ENCODE measurements at regions not wholly inside any gene's neighbourhood (a gene's known extent, or its start where the extent isn't known, plus 50 kb on each side); places are given as distances from the start of the nearest gene placed in this dataset.

DNA sequence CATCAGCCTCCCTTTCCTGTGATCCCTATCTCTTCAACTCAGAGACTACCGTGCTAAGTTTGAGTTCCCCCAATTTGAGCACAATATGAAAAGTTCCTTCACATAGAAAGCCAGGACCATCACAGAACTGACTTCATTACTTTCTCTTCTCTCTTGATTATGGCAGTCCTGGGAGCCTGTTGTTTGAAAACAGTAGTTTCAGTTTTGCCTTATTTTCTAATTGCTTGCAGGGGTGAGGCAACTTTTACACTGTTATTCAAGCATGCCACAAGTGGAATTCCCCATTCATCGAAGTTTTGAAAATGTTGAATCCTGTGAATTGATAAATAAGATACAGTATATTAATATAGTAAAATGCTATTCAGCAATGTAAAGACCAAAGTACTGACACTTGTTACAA is 569.7 kb upstream of the MARCKS start:
- DNase-seq (ENCODE audit: low read depth, low spot score): no peak
- no peak overlapping the region for H3K4me2 ChIP-seq (ENCODE audit: insufficient read depth, low read length)
- intact Hi-C loops (cut with micrococcal nuclease) (no loop called here), dilution Hi-C loops (cut with MboI; ENCODE audit: extremely low pct_ligation_motif_present, low sequenced_read_pairs) (no loop called here)
- FAIRE-seq: no peak
- TF ChIP-seq, protein P1, sequence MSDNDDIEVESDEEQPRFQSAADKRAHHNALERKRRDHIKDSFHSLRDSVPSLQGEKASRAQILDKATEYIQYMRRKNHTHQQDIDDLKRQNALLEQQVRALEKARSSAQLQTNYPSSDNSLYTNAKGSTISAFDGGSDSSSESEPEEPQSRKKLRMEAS (IDR thresholded peaks at IDR 0.05; ENCODE audit: insufficient read depth, insufficient read length): no peak
- TF ChIP-seq FOS (IDR thresholded peaks at IDR 0.05; ENCODE audit: borderline replicate concordance, insufficient read depth, low read length) (no peak), GATA2 (IDR thresholded peaks at IDR 0.05; ENCODE audit: insufficient read depth, insufficient read length, low read depth, low read length) (no peak), JUN (IDR thresholded peaks at IDR 0.05; ENCODE audit: borderline replicate concordance, insufficient read depth, insufficient read length, low read depth) (no peak), EZH2 (IDR thresholded peaks at IDR 0.05; ENCODE audit: borderline replicate concordance, low read depth, low read length, severe bottlenecking) (no peak), MYC (IDR thresholded peaks at IDR 0.05; ENCODE audit: low read depth, low read length) (no peak)
- TF ChIP-seq, protein P2, sequence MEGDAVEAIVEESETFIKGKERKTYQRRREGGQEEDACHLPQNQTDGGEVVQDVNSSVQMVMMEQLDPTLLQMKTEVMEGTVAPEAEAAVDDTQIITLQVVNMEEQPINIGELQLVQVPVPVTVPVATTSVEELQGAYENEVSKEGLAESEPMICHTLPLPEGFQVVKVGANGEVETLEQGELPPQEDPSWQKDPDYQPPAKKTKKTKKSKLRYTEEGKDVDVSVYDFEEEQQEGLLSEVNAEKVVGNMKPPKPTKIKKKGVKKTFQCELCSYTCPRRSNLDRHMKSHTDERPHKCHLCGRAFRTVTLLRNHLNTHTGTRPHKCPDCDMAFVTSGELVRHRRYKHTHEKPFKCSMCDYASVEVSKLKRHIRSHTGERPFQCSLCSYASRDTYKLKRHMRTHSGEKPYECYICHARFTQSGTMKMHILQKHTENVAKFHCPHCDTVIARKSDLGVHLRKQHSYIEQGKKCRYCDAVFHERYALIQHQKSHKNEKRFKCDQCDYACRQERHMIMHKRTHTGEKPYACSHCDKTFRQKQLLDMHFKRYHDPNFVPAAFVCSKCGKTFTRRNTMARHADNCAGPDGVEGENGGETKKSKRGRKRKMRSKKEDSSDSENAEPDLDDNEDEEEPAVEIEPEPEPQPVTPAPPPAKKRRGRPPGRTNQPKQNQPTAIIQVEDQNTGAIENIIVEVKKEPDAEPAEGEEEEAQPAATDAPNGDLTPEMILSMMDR (IDR thresholded peaks at IDR 0.05; ENCODE audit: extremely low read depth in 1 of 2, insufficient read depth in 1 of 2, low read depth in 1 of 2, low read length in 2 of 2): no peak
- no peak overlapping the region for H3K27ac ChIP-seq (ENCODE audit: insufficient read depth, low read depth, low read length)
- H3K79me2 ChIP-seq (ENCODE audit: control insufficient read depth, insufficient read depth, low read length): no peaks in the 10 kb centered on the region
- H3K9ac ChIP-seq (replicated peaks; ENCODE audit: extremely low read depth, insufficient read depth, low read length): no peak overlapping the region
- POLR2A ChIA-PET: no interaction called here
- no peaks in the 10 kb centered on the region for H3K9me3 ChIP-seq (replicated peaks; ENCODE audit: control insufficient read depth, insufficient read depth, low read length)
- H3K9me1 ChIP-seq (replicated peaks; ENCODE audit: control insufficient read depth, extremely low read depth, insufficient read depth, low read length): no peaks in the 10 kb centered on the region
- H2AFZ ChIP-seq (ENCODE audit: low read depth, low read length): no peak overlapping the region
- H3K27me3 ChIP-seq (ENCODE audit: control insufficient read depth in 2 of 2, insufficient read depth in 2 of 2, low read length in 2 of 2): no peaks in the 10 kb centered on the region
- BruUV-seq (replicated peaks): no TSS peak
- H4K20me1 ChIP-seq (replicated peaks; ENCODE audit: control insufficient read depth, extremely low read depth, insufficient read depth, low read length): no peaks in the 10 kb centered on the region
- H3K36me3 ChIP-seq (ENCODE audit: control insufficient read depth in 2 of 2, extremely low read depth in 1 of 2, insufficient read depth in 2 of 2, low read length in 2 of 2): no peaks in the 10 kb centered on the region
- CTCF ChIA-PET: interaction anchor here (1.5 kb wide), 1 partner anchor 10 kb away, joined by 5 read pairs; no protein-coding TSS in a partner anchor
- no peaks in the 10 kb centered on the region for H3K4me1 ChIP-seq (ENCODE audit: control insufficient read depth, extremely low read depth, insufficient read depth, low read length)
- H3K4me3 ChIP-seq (replicated peaks in 1 of 3; ENCODE audit: insufficient read depth in 1 of 3, low read depth in 1 of 3, low read length in 3 of 3): no peak overlapping the region

All from endothelial cell of umbilical vein (primary cell).